ENCODE measurements at regions not wholly inside any gene's neighbourhood (a gene's known extent, or its start where the extent isn't known, plus 50 kb on each side); places are given as distances from the start of the nearest gene placed in this dataset.
"Not testable (repeated sequence)": the region's sequence is repeated elsewhere in the genome, so short reads cannot be mapped to it uniquely, and the experiment has no call there.

DNA sequence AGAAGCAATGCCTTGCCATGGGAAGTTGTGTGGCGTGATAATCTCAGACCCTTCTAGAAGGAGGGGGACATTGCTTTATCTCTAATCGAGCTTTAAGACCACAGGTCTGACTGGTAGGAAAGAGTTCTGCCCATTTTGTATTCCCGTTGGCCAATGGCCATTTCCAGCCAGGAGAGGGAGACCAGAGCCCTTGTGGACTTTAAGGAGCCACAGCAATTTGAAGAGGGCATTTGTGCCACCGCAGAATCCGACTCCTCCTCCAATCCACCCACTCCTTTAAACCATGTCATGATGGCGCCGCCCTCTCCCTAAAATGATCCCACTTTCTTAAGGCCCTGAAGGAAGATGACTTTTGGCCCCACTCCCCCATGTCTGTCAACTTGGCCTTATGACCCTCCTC is 560.5 kb upstream of the ADAMTS16 start:
- no peak for DNase-seq
- WGBS (ENCODE audit: insufficient coverage, low lambda C conversion rate) = no CpG with 5 or more reads among the region's 7 CpGs
- H3K27me3 ChIP-seq (ENCODE audit: control insufficient read depth, insufficient read depth, low read length) = no peaks in the 10 kb centered on the region
- no peaks in the 10 kb centered on the region for H3K4me1 ChIP-seq (ENCODE audit: control insufficient read depth, insufficient read depth, low read length)
- H3K36me3 ChIP-seq (ENCODE audit: control insufficient read depth, insufficient read depth, low read length) = no peaks in the 10 kb centered on the region
- H3K9me3 ChIP-seq (ENCODE audit: control insufficient read depth, low read depth, low read length) = peaks cover 8% of the 10 kb centered on the region
- no peak overlapping the region for H3K27ac ChIP-seq (ENCODE audit: low read length)
- no peak overlapping the region for H3K4me3 ChIP-seq (ENCODE audit: low read length)

DNA sequence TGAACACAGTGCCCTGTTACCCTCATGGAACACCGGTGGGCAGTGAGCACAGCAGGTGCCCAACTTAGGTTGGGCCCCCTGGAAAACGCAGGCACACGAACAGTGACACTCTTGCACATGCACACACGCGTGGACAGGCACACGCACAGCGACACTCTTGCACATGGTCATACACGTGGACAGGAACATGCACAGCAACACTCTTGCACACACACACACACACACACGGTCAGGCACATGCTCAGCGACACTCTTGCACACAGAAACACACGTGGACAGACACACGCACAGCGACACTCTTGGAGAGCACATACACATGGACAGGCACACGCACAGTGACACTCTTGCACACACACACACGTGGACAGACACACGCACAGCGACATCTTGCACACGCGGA is 559.4 kb upstream of the ADAMTS16 start:
- Histone ChIP-seq H3K36me3 (ENCODE audit: control insufficient read depth, insufficient read depth, low read length) (no peaks in the 10 kb centered on the region), H3K9me3 (ENCODE audit: control insufficient read depth, low read depth, low read length) (peaks cover 8% of the 10 kb centered on the region), H3K4me1 (ENCODE audit: control insufficient read depth, insufficient read depth, low read length) (no peaks in the 10 kb centered on the region), H3K27me3 (ENCODE audit: control insufficient read depth, insufficient read depth, low read length) (no peaks in the 10 kb centered on the region), H3K4me3 (ENCODE audit: low read length) (no peak overlapping the region), H3K27ac (ENCODE audit: low read length) (no peak overlapping the region)
- no peak for DNase-seq
- no CpG with 5 or more reads among the region's 19 CpGs for WGBS (ENCODE audit: insufficient coverage, low lambda C conversion rate)

DNA sequence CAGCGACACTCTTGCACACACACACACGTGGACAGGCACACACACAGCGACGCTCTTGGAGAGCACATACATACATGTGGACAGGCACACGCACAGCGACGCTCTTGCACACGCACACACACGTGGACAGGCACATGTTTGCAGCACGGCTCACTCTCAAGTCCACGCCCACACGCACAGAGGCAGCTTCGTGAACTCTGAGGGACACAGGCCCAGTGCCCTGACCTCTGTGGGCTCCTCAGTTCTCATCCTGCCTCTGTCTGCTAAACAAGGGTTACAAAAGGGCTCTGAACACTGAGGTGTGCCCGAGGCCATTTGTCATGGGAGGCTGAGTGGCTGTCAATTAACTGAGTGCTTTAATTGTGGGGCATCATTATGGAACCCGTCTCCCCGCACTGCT is 558.8 kb upstream of the ADAMTS16 start:
- no CpG with 5 or more reads among the region's 16 CpGs for WGBS (ENCODE audit: insufficient coverage, low lambda C conversion rate)
- no peaks in the 10 kb centered on the region for H3K36me3 ChIP-seq (ENCODE audit: control insufficient read depth, insufficient read depth, low read length)
- H3K4me1 ChIP-seq (ENCODE audit: control insufficient read depth, insufficient read depth, low read length) = no peaks in the 10 kb centered on the region
- no peak overlapping the region for H3K27ac ChIP-seq (ENCODE audit: low read length)
- DNase-seq = no peak
- no peak overlapping the region for H3K4me3 ChIP-seq (ENCODE audit: low read length)
- peaks cover 8% of the 10 kb centered on the region for H3K9me3 ChIP-seq (ENCODE audit: control insufficient read depth, low read depth, low read length)
- H3K27me3 ChIP-seq (ENCODE audit: control insufficient read depth, insufficient read depth, low read length) = no peaks in the 10 kb centered on the region

DNA sequence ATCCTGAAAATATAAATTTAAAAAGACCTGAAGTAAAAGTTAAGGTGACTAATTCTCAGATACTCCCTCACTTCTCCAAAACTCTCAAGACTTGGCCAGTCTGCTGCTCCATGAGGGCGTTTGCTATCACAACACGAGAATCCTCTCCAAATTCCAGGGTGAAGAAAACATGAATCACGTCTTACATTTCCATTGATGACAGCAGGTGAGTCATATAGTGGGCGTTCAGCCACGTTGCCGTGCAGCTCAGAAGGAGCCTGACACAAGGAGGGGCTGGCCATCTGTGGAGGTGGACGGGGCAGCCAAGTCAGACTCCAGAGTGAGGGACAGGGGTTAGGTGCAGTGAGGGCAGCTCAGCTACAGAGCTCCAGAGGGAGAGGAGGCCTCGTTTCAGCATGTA is 555.1 kb upstream of the ADAMTS16 start:
- no peak for DNase-seq
- Histone ChIP-seq H3K4me1 (ENCODE audit: control insufficient read depth, insufficient read depth, low read length) (no peaks in the 10 kb centered on the region), H3K27me3 (ENCODE audit: control insufficient read depth, insufficient read depth, low read length) (no peaks in the 10 kb centered on the region), H3K36me3 (ENCODE audit: control insufficient read depth, insufficient read depth, low read length) (no peaks in the 10 kb centered on the region), H3K27ac (ENCODE audit: low read length) (no peak overlapping the region), H3K4me3 (ENCODE audit: low read length) (no peak overlapping the region), H3K9me3 (ENCODE audit: control insufficient read depth, low read depth, low read length) (peaks cover 11% of the 10 kb centered on the region)
- 100% methylated on average over 1 of the region's 8 CpGs for WGBS (ENCODE audit: insufficient coverage, low lambda C conversion rate)

DNA sequence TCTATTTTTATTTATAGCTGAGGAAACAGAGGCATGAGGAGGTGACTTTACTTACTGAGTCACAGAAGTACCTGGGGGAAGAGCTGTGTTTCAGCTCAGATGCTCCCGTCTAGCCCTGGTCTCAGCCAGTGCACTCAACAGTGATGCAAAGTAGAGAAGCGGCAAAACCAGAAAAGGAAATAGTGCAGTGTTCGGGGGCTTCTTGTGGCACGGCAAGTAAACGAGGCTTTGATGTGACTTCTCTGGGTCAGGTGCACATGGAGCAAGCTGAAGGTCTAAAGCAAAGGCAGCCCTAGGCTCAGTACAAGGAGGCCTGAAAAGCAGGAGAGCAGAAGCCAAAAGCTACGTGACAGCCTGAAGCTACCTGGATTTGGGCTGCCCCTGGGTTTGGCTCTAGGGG is 526.7 kb upstream of the ADAMTS16 start:
- Histone ChIP-seq H3K4me3 (ENCODE audit: low read length) (no peak overlapping the region), H3K27ac (ENCODE audit: low read length) (no peak overlapping the region), H3K36me3 (ENCODE audit: control insufficient read depth, insufficient read depth, low read length) (no peaks in the 10 kb centered on the region), H3K9me3 (ENCODE audit: control insufficient read depth, low read depth, low read length) (no peaks in the 10 kb centered on the region), H3K27me3 (ENCODE audit: control insufficient read depth, insufficient read depth, low read length) (no peaks in the 10 kb centered on the region), H3K4me1 (ENCODE audit: control insufficient read depth, insufficient read depth, low read length) (no peaks in the 10 kb centered on the region)
- no peak for DNase-seq
- 89% methylated on average over 3 of the region's 6 CpGs for WGBS (ENCODE audit: insufficient coverage, low lambda C conversion rate)

DNA sequence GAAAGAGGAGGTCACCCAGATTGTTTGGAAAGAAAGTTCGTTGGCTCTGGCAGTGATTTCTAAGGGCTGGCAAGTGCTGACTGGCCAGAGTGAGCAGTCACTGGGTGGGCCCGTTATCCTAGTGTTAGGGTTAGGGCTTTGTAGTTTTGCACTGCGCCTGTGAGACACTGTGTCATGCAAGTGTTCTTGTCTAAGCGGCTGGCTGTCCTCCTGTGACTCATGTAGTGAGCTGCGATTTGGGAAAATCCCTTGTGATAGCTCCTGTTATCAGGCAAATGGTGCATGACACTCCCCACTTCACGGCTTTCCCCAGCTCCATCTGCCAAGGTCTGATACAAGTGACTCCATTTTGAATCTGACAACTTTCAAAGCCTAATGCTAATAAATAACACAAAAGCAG is 526.0 kb upstream of the ADAMTS16 start:
- no peak overlapping the region for H3K27ac ChIP-seq (ENCODE audit: low read length)
- H3K36me3 ChIP-seq (ENCODE audit: control insufficient read depth, insufficient read depth, low read length) = no peaks in the 10 kb centered on the region
- no peak for DNase-seq
- 67% methylated on average over 1 of the region's 6 CpGs for WGBS (ENCODE audit: insufficient coverage, low lambda C conversion rate)
- H3K9me3 ChIP-seq (ENCODE audit: control insufficient read depth, low read depth, low read length) = no peaks in the 10 kb centered on the region
- no peaks in the 10 kb centered on the region for H3K27me3 ChIP-seq (ENCODE audit: control insufficient read depth, insufficient read depth, low read length)
- no peaks in the 10 kb centered on the region for H3K4me1 ChIP-seq (ENCODE audit: control insufficient read depth, insufficient read depth, low read length)
- no peak overlapping the region for H3K4me3 ChIP-seq (ENCODE audit: low read length)

DNA sequence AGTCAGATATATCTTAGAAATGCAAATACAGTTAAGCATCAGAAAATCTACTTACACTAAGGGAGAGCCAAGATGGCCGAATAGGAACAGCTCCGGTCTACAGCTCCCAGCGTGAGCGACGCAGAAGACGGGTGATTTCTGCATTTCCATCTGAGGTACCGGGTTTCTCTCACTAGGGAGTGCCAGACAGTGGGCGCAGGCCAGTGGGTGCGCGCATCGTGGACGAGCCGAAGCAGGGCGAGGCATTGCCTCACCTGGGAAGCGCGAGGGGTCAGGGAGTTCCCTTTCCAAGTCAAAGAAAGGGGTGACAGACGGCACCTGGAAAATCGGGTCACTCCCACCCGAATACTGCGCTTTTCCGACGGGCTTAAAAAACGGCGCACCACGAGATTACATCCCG is 524.8 kb upstream of the ADAMTS16 start:
- not testable (repeated sequence) for H3K9me3 ChIP-seq (ENCODE audit: control insufficient read depth, low read depth, low read length); H3K4me1 ChIP-seq (ENCODE audit: control insufficient read depth, insufficient read depth, low read length); H3K4me3 ChIP-seq (ENCODE audit: low read length); H3K36me3 ChIP-seq (ENCODE audit: control insufficient read depth, insufficient read depth, low read length); H3K27me3 ChIP-seq (ENCODE audit: control insufficient read depth, insufficient read depth, low read length); H3K27ac ChIP-seq (ENCODE audit: low read length); DNase-seq
- no CpG with 5 or more reads among the region's 26 CpGs for WGBS (ENCODE audit: insufficient coverage, low lambda C conversion rate)

DNA sequence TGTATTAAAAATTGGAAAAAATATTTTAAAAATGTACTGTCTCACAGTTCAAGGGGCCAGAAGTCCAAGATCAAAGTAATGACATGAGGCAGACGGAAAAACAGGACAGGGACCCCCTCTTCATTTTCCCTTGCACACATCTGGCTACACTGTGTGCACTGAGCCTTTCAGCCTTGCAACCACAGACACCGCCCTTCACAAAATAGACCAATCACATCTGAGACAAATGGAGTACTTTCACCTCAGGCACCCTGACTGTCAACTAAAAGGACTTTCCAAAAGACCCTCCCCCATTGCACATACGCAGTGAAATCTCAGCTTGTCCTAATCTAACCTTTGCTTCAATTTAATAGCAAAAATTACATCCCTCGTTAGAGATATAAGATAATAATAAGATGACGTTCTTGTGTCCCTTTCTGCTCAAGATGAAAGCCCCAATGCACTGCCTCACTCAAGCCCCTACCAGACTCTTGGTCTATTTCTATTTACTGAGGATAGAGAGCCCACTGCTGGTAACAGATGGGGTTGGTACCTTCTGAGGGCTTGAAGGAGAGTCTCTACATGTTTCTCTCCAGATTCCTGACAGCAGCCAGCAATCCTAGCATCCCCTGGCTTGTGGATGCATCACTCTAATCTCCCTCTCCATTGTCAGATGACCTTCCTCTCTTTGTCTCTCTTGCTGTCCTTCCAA is 514.8 kb upstream of the ADAMTS16 start:
- WGBS (ENCODE audit: insufficient coverage, low lambda C conversion rate) = no CpG with 5 or more reads among the region's 5 CpGs
- Histone ChIP-seq H3K27ac (ENCODE audit: low read length) (no peak overlapping the region), H3K9me3 (ENCODE audit: control insufficient read depth, low read depth, low read length) (no peaks in the 10 kb centered on the region), H3K4me1 (ENCODE audit: control insufficient read depth, insufficient read depth, low read length) (no peaks in the 10 kb centered on the region), H3K36me3 (ENCODE audit: control insufficient read depth, insufficient read depth, low read length) (no peaks in the 10 kb centered on the region), H3K27me3 (ENCODE audit: control insufficient read depth, insufficient read depth, low read length) (no peaks in the 10 kb centered on the region), H3K4me3 (ENCODE audit: low read length) (no peak overlapping the region)
- no peak for DNase-seq

DNA sequence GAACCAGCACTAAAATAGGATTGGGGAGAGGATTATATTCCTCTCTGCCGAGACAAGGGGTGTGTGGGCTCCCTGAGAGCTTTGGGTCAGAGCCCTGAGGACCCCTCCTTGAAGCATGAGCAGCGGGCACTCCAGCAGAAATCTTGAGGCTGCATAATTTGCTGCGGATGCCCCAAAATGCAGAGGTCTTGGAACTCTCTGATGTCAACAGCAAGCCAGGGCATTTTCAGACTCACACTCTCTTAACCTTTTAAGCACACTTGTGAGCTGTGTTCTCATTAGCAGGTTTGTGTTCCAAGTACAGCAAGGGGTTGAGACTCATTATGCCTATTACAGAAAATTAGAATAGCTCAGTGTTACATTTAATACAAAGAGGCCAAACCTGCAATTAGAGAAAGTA is 513.0 kb upstream of the ADAMTS16 start:
- Histone ChIP-seq H3K9me3 (ENCODE audit: control insufficient read depth, low read depth, low read length) (no peaks in the 10 kb centered on the region), H3K4me3 (ENCODE audit: low read length) (no peak overlapping the region), H3K27me3 (ENCODE audit: control insufficient read depth, insufficient read depth, low read length) (no peaks in the 10 kb centered on the region), H3K4me1 (ENCODE audit: control insufficient read depth, insufficient read depth, low read length) (no peaks in the 10 kb centered on the region), H3K27ac (ENCODE audit: low read length) (no peak overlapping the region), H3K36me3 (ENCODE audit: control insufficient read depth, insufficient read depth, low read length) (no peaks in the 10 kb centered on the region)
- no peak for DNase-seq
- no CpG with 5 or more reads among the region's 3 CpGs for WGBS (ENCODE audit: insufficient coverage, low lambda C conversion rate)

DNA sequence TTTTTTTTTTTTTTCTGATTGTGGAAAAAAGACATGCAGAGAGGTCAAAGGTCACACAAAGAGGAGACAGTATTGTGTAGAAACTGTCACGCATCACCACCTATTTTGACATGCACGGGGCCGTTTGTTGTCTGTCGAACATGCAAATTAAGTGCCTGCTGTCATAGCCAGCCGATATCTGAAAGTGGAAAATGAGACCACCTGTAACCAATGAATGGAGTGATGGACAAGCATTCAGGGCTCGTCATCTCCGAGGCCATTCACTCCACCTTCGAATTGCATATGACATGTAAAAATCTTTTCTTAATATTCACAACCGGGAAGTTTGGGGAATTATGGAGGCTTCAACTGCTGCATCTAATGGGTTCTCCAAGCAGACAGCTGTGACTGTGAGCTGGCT is 512.2 kb upstream of the ADAMTS16 start:
- DNase-seq = no peak
- Histone ChIP-seq H3K36me3 (ENCODE audit: control insufficient read depth, insufficient read depth, low read length) (no peaks in the 10 kb centered on the region), H3K27ac (ENCODE audit: low read length) (no peak overlapping the region), H3K4me1 (ENCODE audit: control insufficient read depth, insufficient read depth, low read length) (no peaks in the 10 kb centered on the region), H3K4me3 (ENCODE audit: low read length) (no peak overlapping the region), H3K27me3 (ENCODE audit: control insufficient read depth, insufficient read depth, low read length) (no peaks in the 10 kb centered on the region), H3K9me3 (ENCODE audit: control insufficient read depth, low read depth, low read length) (no peaks in the 10 kb centered on the region)
- no CpG with 5 or more reads among the region's 9 CpGs for WGBS (ENCODE audit: insufficient coverage, low lambda C conversion rate)

DNA sequence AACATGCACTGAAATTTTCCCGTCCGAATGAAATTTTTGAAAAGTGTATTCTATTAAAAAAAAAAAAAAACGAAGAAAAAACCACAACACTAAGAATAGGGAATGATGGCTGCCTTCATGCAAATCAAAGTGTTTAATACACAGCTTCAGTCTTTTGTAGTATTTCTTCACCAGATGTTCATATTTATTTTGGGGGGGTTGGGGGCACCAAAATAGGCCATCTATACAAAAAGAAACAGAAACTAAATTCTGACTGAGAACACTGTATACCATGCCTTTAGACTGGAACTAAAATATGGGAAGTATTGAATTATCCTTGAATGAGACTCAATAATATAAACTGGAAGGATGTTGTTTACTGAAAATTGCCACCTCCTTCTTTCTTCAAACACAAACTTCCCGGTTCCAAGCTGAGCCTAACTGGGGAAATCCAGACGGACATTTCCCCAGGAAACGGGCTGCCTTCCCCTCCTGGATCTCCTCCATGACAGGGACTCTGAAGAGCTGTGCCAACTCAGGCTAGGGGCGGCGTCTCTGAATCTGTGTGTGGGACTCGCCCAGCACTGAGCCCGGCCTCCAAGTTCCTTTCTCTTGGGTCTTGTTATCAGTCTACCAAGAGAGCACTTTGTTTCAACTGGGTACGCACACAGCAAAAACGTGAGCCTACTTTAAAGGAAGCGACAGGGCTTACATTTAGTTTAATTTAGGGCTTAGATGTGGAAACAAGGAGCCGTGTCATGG is 511.3 kb upstream of the ADAMTS16 start:
- Histone ChIP-seq H3K27ac (ENCODE audit: low read length) (no peak overlapping the region), H3K27me3 (ENCODE audit: control insufficient read depth, insufficient read depth, low read length) (no peaks in the 10 kb centered on the region), H3K36me3 (ENCODE audit: control insufficient read depth, insufficient read depth, low read length) (no peaks in the 10 kb centered on the region), H3K4me3 (ENCODE audit: low read length) (no peak overlapping the region), H3K9me3 (ENCODE audit: control insufficient read depth, low read depth, low read length) (no peaks in the 10 kb centered on the region), H3K4me1 (ENCODE audit: control insufficient read depth, insufficient read depth, low read length) (no peaks in the 10 kb centered on the region)
- no peak for DNase-seq
- 93% methylated on average over 3 of the region's 14 CpGs for WGBS (ENCODE audit: insufficient coverage, low lambda C conversion rate)
